ENCODE measurements at regions not wholly inside any gene's neighbourhood (a gene's known extent, or its start where the extent isn't known, plus 50 kb on each side); places are given as distances from the start of the nearest gene placed in this dataset.

GRCh38 chr18:47601581-47602272 is 328.7 kb downstream of the SMAD2 start:
- DNase-seq (ENCODE audit: low read depth in 2 of 2), result no peak

GRCh38 chr18:47595831-47596501 is 334.5 kb downstream of the SMAD2 start:
- peak; percentile 3 to 30 for DNase-seq (ENCODE audit: low read depth in 2 of 2)

GRCh38 chr18:47594621-47595086 is 335.8 kb downstream of the SMAD2 start:
- DNase-seq (ENCODE audit: low read depth in 2 of 2), result no peak

GRCh38 chr18:47593744-47594472 is 336.6 kb downstream of the SMAD2 start:
- DNase-seq (ENCODE audit: low read depth in 2 of 2), result no peak

- no peak for DNase-seq (ENCODE audit: low read depth in 2 of 2)
Observed at GRCh38 chr18:47591429-47591828, 339.0 kb downstream of the SMAD2 start.

GRCh38 chr18:47587587-47587986 is 336.1 kb upstream of the SKOR2 start:
- no peak for DNase-seq (ENCODE audit: low read depth in 2 of 2)

- DNase-seq (ENCODE audit: low read depth in 2 of 2), result no peak
Observed at GRCh38 chr18:47586418-47587070, 335.1 kb upstream of the SKOR2 start.

- no peak for DNase-seq (ENCODE audit: low read depth in 2 of 2)
Observed at GRCh38 chr18:47585914-47586313, 334.5 kb upstream of the SKOR2 start.

GRCh38 chr18:47585136-47585535 is 333.7 kb upstream of the SKOR2 start:
- DNase-seq (ENCODE audit: low read depth in 2 of 2), result no peak

- DNase-seq (ENCODE audit: low read depth in 2 of 2), result no peak
Observed at GRCh38 chr18:47582093-47582492, 330.6 kb upstream of the SKOR2 start.

GRCh38 chr18:47577520-47577919 is 326.1 kb upstream of the SKOR2 start:
- no peak for DNase-seq (ENCODE audit: low read depth in 2 of 2)

GRCh38 chr18:47574966-47575365 is 323.5 kb upstream of the SKOR2 start:
- DNase-seq (ENCODE audit: low read depth in 2 of 2), result no peak

GRCh38 chr18:47571957-47572356 is 320.5 kb upstream of the SKOR2 start:
- DNase-seq (ENCODE audit: low read depth in 2 of 2), result no peak

GRCh38 chr18:47566809-47567208 is 315.3 kb upstream of the SKOR2 start:
- DNase-seq (ENCODE audit: low read depth in 2 of 2), result no peak

- DNase-seq (ENCODE audit: low read depth in 2 of 2), result no peak
Observed at GRCh38 chr18:47560723-47561715, 309.6 kb upstream of the SKOR2 start.

GRCh38 chr18:47558110-47558750 is 306.8 kb upstream of the SKOR2 start:
- DNase-seq (ENCODE audit: low read depth in 2 of 2), result no peak

- DNase-seq (ENCODE audit: low read depth in 2 of 2), result no peak
Observed at GRCh38 chr18:47557160-47557559, 305.7 kb upstream of the SKOR2 start.

- no peak for DNase-seq (ENCODE audit: low read depth in 2 of 2)
Observed at GRCh38 chr18:47552783-47553182, 301.3 kb upstream of the SKOR2 start.

- no peak for DNase-seq (ENCODE audit: low read depth in 2 of 2)
Observed at GRCh38 chr18:47550611-47551010, 299.2 kb upstream of the SKOR2 start.

GRCh38 chr18:47549021-47549540 is 297.6 kb upstream of the SKOR2 start:
- no peak for DNase-seq (ENCODE audit: low read depth in 2 of 2)
